Epithelial cell of esophagus (primary cell): ENCODE measurements at regions not wholly inside any gene's neighbourhood (a gene's known extent, or its start where the extent isn't known, plus 50 kb on each side); places are given as distances from the start of the nearest gene placed in this dataset.

Experiments used
- DNase-seq: peaks from one replicate; pipeline ENCODE4 v3.0.0; 2010; ENCODE audit warnings: low read depth
- H3K4me3 ChIP-seq: 2 replicates; pipeline ENCODE4 v1.5.1; 2011; ENCODE audit warnings: mild to moderate bottlenecking, low read length, control low read depth
- CTCF ChIP-seq: IDR thresholded peaks from 2 replicates; pipeline ENCODE4 v1.5.1; 2011; ENCODE audit warnings: low read depth, mild to moderate bottlenecking, low read length, control low read depth, inconsistent platforms; ENCODE audit not compliant: insufficient read depth; ENCODE audit errors: missing control alignments

- no peak for DNase-seq
- no peak for TF ChIP-seq CTCF
- H3K4me3 ChIP-seq = no peak overlapping the region
Measured at GRCh38 chr1:194534784-194535183, 1348.4 kb upstream of the B3GALT2 start.

DNA sequence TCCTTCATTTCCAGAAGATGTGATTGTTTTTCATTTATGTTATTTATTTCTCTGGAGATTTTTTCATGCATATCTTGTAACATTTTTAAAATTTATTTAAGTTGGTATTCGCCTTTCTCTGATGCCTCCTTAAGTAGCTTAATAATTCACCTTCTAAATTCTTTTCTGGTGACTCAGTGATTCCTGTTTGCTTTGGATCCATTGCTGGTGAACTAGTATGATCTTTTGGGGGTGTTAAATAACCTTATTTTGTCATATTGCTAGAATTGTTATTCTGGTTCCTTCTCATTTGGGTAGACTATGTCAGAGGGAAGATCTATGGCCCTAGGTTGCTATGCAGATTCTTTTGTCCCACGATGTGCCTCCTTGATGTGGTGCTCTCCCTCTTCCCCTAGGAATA is 1347.2 kb upstream of the B3GALT2 start:
- peak; percentile 7 for DNase-seq
- H3K4me3 ChIP-seq = no peak overlapping the region
- no peak for TF ChIP-seq CTCF

DNA sequence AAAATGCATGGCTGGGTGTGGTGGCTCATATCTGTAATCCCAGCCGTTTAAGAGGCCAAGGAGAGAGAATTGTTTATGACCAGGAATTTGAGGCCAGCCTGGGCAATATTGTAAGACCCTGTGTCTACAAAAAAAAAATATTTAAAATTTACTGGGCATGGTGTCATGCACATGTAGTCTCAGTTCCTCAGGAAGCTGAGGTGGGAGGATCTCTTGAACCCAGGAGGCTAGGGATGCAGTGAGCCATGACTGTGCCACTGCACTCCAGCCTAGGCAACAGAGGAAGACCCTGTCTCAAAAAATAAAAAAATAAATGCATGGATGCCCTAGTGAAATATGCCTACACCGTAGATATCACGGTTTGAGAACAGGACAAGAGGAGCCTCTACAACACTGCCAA is 1331.2 kb upstream of the B3GALT2 start:
- TF ChIP-seq CTCF = no peak
- H3K4me3 ChIP-seq = no peak overlapping the region
- DNase-seq = no peak

- TF ChIP-seq CTCF = no peak
- DNase-seq = no peak
- H3K4me3 ChIP-seq = no peak overlapping the region
Measured at GRCh38 chr1:194515916-194516315, 1329.5 kb upstream of the B3GALT2 start.

- no peak overlapping the region for H3K4me3 ChIP-seq
- TF ChIP-seq CTCF = no peak
- DNase-seq = no peak
Measured at GRCh38 chr1:194512957-194513356, 1326.5 kb upstream of the B3GALT2 start.

DNA sequence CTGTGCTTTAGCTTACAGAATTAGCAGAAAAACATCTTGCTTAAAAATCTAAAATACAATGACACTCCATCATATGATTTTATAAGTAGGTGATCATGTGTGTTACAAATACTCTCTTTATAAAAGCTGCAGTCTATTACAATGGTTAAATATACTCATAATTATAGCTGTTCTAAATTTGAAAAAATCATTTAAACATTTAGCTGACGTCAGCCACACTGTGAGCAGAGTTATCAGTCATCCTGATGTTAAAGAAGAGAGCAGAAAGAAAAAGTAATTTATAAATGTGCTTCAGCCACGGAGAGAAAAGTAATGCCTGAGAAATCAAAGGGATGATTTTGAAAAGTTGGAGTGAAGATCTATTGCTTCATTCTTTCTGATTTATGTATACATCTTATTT is 1325.9 kb upstream of the B3GALT2 start:
- TF ChIP-seq CTCF = no peak
- H3K4me3 ChIP-seq = no peak overlapping the region
- no peak for DNase-seq

DNA sequence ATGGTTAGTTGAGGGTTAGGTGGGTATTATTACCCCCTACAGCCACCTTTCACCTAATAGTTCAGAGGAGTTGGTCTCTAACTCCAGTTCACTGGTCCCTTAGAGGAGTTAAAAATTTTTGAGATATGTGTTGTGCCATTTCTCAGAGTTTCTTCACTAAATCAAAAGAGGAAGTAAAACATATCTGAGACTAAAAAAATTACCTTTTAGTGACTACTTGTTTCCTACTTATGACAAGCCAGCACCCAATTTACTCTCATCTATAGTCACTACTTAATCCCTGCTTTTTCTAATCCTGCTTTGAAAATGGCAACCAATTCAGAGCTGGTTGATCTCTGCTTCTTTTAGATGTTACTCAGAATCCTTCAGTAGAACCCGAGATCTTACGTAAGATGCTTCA is 1316.8 kb upstream of the B3GALT2 start:
- DNase-seq = no peak
- no peak for TF ChIP-seq CTCF

More for the DNA sequence above, 1316.8 kb upstream of the B3GALT2 start:
- no peak overlapping the region for H3K4me3 ChIP-seq
